HS-27A (cell line): ENCODE measurements at regions not wholly inside any gene's neighbourhood (a gene's known extent, or its start where the extent isn't known, plus 50 kb on each side); places are given as distances from the start of the nearest gene placed in this dataset.

Experiments
- DNase-seq: peaks from one replicate; pipeline ENCODE4 v3.0.0-alpha.2; 2012; ENCODE audit warnings: low read depth, missing footprints

DNA sequence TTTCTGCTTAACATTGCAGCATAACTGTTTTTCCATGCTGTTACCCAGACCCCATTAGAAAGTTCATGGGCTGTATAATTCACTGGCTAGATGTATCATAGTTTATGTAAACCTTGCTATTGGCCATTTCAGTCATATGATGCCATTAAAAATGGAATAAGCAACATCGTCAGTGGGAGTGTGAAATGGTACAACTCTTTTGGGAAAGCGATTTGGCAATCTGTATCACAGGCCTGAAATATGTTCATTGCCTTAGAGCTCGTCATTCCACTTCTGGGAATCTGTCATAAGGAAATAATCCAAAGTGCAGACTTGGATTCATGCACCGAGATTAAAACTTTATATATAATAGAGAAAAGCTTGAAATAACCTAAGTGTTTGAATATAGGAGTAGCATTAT lies 77.9 kb upstream of the KLF4 start:
- DNase-seq, result no peak

DNA sequence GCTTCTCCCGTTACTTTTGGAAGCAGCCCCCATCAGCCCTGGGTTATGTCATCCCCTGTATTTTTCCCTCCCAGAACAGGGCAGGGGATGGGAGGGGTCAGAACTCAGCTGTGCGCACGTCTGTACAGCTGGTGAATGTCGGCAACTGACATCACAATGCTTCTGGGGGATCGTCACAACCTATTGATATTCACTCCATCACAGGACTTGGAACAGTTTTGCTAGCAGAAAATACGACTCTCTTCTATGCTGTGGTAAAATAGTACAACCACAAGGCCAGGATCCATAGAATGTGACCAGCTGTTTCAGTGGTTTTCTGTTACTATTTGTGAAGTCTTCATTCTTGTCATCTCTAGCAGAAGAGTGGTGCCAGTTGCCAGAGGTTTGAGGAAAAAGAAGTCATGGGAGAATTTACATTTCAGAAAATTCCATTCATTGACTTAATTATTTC lies 77.1 kb upstream of the KLF4 start:
- DNase-seq, result no peak

DNA sequence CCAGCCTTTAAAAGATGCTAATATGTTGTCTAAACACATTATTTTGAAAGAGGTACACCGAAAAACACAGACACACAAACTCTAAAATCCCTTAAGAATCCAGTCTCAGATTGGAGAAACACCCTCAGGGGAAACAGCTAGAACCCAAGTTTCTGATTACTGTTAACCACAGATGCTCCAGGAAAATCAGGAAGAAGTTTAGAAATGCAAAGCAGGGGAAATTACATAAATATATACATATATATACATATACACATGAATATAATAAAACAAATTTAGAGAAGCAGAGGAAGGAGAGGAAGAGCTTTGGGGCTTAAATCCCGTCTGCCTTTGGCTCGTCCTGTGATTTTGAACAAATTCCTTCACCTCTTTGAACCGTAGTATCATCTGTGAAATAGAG lies 73.2 kb upstream of the KLF4 start:
- DNase-seq, result no peak

DNA sequence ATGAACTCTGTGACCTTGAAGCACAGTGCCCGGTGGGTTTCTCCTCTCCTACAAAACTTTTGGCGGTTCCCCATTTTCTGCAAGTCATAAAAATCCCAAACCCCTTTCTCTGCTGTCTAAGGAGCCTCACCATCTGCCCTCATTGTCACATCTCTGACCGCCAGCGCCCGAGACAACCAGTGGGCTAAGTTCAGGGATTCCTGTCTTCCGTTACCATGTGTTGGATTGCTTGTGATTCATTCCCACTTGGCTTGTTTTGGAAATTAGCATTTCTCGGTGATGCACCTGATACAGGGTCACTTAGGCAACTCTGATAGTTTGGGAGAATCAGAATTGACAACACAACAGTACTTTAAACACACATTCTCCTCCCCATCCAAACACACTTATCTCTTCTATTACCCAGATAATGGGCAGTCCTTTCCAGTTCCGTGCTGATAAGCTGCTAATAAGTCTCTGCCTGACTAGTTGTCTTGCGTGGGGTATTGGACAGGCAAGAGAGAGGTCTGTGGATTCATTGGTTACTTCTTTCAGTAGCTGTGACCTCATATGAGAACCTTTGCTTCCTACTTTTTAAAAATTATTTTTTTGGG lies 70.0 kb upstream of the KLF4 start:
- no peak for DNase-seq

DNA sequence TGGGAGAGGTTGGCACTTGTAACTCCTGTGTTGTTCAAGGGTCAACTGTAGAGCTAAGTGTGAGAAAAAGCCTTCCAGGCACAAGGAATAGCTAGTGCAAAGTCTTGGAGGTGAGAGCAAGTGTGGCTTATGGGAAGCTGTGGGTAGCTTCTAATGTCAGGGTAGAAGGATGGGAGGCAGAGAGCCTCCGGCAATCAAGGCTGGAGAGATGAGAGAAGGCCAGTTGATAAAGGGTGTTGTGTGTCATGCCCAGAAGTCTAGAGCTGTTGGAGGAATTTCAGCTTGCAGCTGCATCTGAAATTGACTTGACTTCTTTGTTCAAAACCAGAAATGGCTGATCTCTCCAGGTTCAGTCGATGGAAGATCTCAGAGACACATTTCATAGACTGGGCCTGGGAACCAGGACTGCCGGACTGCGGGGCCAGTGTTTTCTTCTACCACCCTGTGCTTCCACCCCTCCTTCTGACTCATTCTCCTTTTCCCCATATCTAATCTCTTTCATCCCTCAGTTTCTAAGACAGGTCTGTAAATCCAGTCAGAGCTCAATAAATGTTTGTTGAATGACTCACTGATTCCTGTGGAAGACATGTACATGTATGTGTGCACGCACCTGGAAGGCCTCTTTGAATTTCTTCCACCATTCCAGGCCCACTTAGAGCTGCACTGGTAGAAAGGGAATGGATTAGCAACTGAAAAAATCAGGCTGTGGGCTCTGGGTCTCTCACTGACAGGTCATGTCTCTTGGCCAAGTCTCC lies 67.8 kb upstream of the KLF4 start:
- no peak for DNase-seq

- DNase-seq, result no peak
These were observed 65.1 kb upstream of the KLF4 start for GRCh38 chr9:107554636-107555035.

DNA sequence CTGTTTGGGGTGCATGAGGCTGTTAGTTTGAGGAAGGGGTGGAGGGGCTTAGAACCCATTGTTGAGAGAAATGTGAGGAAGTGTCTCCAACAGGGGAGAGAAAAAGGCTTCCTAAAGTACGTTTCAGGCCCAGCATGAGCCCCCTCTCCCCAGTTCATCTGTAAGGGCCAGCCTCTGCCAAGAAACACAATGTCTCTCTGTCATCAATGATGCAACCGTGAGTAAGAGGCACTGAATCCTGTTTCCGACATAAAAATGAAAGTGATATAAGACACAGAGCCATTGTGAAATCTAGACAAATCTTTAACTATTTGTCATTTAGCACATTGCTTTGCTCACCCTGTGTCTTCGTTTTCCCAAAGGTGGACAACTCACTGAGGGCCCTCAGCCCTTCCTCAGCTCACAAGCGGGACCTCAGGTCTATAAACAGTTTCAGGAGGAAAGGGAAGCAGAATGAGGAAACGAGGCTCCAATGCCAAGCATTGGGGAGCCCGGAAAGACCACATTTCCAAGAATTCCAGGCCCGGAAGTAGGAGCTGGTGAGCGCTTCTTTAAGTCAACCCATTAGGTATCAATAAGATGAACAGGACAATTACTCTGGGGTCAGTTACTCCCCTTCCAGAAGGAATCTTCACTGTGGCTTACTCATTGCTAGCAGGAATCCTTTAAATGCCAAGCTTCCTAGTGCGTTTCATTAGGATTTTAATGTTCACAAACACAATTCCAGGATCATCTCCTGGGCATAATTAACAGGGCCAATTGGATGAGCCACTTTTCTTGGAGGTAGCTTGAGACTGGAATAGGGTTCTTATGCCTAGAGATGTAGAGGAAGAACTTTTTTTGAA lies 59.0 kb upstream of the KLF4 start:
- peak; percentile 53 for DNase-seq

- no peak for DNase-seq
These were observed 58.3 kb upstream of the KLF4 start for GRCh38 chr9:107547772-107548297.

DNA sequence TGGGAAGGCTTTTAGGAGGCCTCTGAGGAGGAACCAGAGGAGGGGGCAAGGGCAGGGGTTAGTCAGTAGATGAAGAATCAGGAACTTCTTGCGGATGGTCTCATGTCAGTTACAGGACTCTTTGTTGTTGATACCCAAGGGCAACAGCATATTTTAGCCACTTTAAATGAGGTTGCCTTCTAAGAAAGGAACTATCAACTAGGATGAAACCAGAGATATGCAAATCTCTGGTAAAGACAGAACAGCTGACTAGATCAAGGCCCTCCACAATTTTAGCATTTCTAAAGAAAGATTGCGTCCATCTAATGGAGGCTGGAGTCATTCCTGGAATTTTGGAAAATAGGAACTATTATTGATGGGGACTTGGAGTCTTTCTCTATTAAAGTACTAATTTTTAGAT lies 57.7 kb upstream of the KLF4 start:
- DNase-seq, result no peak

DNA sequence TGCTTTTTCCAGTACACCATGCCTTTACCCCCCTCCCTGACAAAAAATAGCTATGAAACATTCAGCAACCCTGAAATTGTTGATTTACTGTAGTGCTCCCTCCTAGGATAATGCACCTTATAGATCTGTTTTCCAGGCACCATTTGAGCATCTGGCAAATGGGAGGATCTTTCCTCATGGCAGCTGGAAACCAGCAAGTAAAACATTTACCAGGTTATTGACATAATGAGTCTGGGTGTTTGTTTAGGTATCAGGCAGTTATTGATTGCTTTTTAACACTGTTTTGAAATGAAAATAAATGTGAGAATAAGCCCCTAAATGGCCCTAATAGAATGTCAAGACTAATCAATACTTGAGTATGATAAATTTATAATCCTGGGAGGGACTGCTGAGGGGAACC lies 57.3 kb upstream of the KLF4 start:
- DNase-seq, result no peak

GRCh38 chr9:107545036-107545435 lies 55.5 kb upstream of the KLF4 start:
- DNase-seq, result no peak

GRCh38 chr9:107542411-107543157 lies 53.0 kb upstream of the KLF4 start:
- DNase-seq, result no peak

DNA sequence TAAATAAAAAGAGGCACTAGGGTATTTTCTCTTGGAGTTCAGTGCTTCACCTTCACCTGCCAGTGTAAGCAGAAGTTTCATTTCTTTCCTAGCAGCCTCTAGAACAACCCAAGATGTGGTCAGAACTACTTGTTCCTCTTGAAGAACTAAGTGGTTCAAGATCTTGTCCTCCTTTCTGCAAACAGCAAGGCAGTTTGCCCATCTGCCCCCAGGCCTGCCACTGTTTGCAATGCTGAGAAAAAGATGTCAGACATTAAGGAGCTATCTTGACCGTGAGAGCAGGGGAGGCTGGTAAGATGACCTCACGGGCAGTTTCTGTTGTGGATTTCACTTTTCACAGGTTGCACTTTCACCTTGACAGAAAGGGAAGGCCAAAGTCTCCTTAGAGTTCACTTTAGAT lies 52.0 kb upstream of the KLF4 start:
- DNase-seq, result no peak

DNA sequence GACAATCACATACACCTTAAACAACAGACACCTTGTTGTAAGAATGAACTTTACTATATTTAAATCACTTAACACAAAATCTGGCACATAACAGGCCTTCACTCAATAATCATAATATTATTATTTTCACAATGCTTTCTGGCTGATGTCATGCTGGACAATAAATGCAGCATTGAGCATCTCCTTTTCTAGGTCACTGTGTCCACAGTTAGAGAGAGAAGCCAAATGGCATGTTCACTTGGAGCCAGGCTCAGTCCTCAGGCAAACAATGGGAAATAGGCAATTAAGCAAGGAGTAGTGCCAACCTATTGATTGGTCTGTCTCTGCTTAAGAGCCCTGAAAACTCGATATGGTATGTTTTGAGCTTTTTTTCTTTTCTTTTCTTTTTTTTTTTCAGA lies 50.6 kb upstream of the KLF4 start:
- DNase-seq, result no peak

- DNase-seq, result no peak
These were observed 50.0 kb upstream of the KLF4 start for GRCh38 chr9:107539427-107540163.
